ENCODE measurements at regions not wholly inside any gene's neighbourhood (a gene's known extent, or its start where the extent isn't known, plus 50 kb on each side); places are given as distances from the start of the nearest gene placed in this dataset.
"Not testable (repeated sequence)": the region's sequence is repeated elsewhere in the genome, so short reads cannot be mapped to it uniquely, and the experiment has no call there.

DNA sequence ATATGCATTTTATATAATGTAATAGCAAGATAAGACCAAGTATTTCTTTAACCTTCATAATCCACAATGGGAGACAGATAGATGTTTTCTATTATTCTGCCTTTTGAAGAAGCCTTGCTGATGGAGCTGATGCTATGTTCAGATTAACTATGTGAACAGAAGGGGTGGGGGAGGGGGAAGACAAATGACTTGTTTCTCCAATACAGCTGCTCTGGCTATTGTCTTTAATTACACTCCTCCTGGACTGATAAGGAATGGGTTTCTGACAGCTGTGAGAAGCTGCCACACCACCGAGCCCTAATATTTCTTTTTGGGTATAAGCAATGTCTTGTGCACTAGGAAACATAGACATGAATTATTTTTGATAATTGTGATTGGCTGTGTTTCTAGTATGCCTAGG, 62.0 kb downstream of the CAVIN4 start:
- FAIRE-seq (no peak), DNase-seq (ENCODE audit: low spot score in 2 of 2) (no peak)

DNA sequence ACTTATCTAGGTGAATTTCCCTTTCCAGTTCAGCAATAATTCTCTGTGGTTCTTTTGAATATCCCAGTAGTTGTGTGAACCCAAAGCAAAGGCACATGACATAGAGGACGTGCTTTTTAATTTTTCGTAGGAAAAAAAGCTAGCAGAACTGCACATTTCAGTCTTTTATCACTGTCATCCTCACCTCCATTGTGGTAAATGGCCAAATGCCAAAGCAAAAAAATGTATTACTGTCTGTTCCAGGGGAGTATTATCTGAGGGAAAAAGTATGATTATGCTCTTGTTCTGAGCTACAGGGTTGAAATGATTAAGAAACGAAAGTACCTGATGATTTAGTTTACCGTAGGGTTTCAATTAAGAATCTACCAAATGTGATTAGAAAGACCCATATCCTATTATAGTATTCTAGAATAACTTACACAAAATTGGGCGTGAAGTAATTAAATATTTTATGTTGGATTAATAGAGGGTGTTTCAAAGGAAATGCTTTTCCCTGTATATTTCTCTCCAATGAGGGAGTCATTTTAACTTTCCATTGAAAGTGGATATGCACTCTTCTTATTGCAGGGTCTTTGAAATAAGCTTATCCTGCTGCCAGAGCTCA, 62.7 kb downstream of the CAVIN4 start:
- no peak for FAIRE-seq
- no peak for DNase-seq (ENCODE audit: low spot score in 2 of 2)

DNA sequence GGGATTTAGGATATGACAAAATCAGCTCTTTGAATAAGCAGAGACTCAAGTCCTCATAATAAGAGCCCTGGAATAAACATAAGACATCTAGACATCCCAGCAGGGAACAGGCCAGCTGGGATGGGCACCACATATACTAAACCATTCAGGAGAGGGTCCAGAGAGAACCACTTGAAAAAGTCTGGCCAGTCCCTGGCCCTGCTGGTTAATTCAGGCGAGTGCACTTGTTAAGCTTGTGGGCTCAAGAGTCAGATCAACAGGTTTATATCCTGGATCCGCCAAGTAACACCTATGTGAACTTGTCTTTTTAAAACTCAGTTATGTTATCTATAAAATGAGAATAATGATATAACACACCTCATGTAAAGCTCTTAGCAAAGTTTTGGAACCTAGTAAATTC, 63.3 kb downstream of the CAVIN4 start:
- no peak for DNase-seq (ENCODE audit: low spot score in 2 of 2)
- no peak for FAIRE-seq

DNA sequence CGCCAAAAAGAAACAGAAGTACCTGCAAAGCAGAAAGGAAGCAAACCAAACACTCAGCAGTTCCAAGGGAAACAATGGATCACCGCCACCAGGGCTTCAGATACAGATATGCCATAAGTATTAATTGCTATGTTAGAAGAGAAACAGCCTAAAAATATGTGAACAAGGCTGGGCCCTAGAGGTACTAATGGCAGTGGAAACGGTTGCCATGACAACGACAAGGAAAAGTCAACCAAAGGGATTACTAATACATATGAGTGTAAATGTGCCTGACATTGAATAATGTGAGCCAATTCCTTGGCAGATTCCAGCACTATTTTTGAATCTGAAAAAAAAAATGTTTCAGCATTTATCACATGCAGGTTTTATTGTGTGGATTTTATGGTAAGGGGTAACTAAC, 75.0 kb downstream of the CAVIN4 start:
- FAIRE-seq: no peak
- no peak for DNase-seq (ENCODE audit: low spot score in 2 of 2)

DNA sequence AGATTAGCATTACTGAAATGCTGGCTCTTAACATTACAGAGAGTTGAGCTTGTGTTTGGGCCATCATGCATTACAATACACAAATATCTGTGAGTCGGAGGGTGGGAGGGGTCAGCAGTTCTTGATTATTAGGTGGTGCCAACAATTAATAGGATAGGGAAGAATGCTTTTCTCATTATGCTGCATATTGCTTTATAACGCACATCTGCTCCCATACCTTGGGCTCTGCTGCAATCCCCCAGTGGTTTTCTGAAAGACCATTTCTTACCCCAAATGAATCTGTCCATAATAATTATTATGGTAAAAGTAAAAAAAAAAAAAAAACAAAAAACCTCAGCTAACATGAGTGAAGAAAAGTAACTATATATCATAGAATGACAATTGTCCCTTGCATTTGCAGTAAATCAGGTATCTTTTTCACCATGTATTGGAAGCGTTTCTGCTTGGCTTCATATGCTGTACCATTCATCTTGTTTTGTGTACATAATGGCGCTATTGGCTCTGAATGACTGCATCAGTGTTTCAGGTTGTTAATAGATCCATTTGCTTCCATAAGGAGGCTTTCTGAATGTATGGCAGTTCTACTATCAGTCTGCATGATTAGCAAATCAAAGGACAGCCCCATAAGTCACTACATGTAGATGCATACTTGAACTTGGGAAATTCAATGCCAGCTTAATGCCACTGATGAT, 75.9 kb downstream of the CAVIN4 start:
- FAIRE-seq (no peak), DNase-seq (ENCODE audit: low spot score in 2 of 2) (no peak)

DNA sequence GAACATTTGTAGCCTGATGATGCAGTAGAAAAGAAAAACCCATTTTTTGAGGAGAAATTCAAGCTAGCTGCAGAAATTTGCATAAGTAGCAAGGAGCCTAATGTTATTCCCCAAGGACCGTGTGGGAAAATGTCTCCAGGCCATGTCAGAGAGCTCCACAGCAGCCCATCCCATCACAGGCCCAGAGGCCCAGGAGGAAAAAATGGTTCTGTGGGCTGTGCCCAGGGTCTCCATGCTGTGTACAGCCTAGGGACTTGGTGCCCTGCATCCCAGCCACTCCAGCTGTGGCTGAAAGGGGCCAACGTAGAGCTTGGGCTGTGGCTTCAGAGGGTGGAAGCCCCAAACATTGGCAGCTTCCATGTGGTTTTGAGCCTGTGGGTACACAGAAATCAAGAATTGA, 79.0 kb downstream of the CAVIN4 start:
- FAIRE-seq; DNase-seq (ENCODE audit: low spot score in 2 of 2): not testable (repeated sequence)

DNA sequence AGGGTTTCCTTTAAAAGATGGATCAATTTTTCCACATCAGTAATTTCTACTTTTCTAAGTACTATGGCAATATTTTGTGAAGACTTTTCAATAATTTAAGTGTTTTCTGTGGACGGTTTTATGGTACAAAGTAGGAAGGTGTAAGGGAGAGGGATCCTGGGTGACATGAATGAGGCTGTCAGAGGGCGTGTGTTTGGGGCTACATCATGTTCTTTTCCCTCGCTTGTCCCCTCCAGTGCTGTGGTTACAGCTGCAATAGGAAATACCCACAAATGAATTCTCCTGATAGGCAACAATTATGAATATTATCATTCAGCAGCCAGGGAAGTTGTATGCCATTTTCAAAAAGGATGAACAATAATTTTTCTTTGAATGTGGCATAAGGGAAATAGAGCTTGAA, 83.8 kb downstream of the CAVIN4 start:
- FAIRE-seq (no peak), DNase-seq (ENCODE audit: low spot score in 2 of 2) (no peak)

- DNase-seq (ENCODE audit: low spot score in 2 of 2) (no peak), FAIRE-seq (no peak)
Measured at GRCh38 chr9:100662122-100662521, 84.2 kb downstream of the CAVIN4 start.

DNA sequence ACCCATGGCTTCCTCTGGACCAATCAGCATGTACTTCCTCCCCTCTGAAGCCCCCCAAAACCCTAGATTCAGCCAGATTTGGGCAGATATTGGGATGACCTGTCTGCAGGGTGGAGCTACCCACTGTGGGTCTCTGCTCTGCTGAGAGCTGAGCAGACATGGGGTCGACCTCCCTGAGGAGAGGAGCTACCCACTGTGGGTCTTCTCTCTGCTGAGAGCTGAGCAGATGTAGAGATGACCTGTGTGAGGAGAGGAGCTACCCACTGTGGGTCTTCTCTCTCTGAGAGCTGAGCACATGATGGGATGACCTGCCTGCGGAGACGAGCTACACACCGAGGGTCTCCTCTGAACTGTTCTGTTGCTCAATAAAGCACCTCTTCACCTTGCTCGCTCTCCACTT, 89.6 kb downstream of the CAVIN4 start:
- no peak for FAIRE-seq
- DNase-seq (ENCODE audit: low spot score in 2 of 2): no peak

- DNase-seq (ENCODE audit: low spot score in 2 of 2) (no peak), FAIRE-seq (no peak)
Measured at GRCh38 chr9:100668024-100668423, 90.1 kb downstream of the CAVIN4 start.

DNA sequence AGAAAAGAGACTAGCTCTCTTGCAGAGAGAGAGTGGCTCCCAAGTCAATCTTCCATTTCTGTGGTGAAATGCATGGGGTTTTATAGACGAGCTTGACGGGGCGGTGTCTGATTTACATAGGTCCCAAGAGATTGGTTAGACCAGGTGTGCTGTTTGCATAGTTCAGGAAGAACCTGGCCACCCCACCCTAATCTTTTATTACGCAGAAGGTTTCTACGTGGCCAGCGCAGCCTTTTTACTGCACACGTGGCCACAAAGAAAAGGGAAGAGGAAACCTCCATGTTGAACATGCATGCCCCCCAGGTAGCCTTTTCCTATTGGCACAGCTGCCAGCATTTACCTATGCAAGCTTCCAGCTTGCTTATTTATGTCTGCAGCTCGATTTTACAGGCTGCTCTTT, 92.1 kb downstream of the CAVIN4 start:
- no peak for FAIRE-seq
- no peak for DNase-seq (ENCODE audit: low spot score in 2 of 2)

DNA sequence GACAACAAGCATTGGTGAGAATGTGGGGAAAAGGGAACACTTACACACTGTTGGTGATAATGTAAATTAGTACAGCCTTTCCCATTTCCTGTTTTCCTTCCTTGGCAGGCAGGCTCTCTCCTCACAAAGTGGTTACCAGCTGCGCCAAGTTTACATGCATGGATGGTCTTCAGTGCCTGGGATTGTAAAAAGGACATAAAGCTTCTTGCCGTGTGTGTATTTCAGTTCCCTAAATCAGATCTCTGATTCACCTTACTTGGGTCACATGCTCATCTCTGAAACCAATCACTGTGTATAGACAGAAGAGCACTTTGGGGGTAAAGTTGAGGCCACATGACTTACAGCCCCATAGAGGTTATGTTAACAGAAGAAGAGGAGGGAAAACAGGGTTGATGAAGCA, 92.8 kb downstream of the CAVIN4 start:
- FAIRE-seq (no peak), DNase-seq (ENCODE audit: low spot score in 2 of 2) (no peak)

- no peak for DNase-seq (ENCODE audit: low spot score in 2 of 2)
Measured at GRCh38 chr9:100671898-100672297, 94.0 kb downstream of the CAVIN4 start.

GRCh38 chr9:100673249-100673648, 95.4 kb downstream of the CAVIN4 start:
- FAIRE-seq (no peak), DNase-seq (ENCODE audit: low spot score in 2 of 2) (no peak)

More at GRCh38 chr9:100671898-100672297, 94.0 kb downstream of the CAVIN4 start:
- FAIRE-seq: no peak

GRCh38 chr9:100674419-100675122, 96.7 kb downstream of the CAVIN4 start:
- FAIRE-seq: no peak

GRCh38 chr9:100679834-100680233, 102.0 kb downstream of the CAVIN4 start:
- DNase-seq (ENCODE audit: low spot score in 2 of 2) (no peak), FAIRE-seq (no peak)

More at GRCh38 chr9:100674419-100675122, 96.7 kb downstream of the CAVIN4 start:
- no peak for DNase-seq (ENCODE audit: low spot score in 2 of 2)

GRCh38 chr9:100686420-100686819, 108.5 kb downstream of the CAVIN4 start:
- FAIRE-seq (no peak), DNase-seq (ENCODE audit: low spot score in 2 of 2) (no peak)

DNA sequence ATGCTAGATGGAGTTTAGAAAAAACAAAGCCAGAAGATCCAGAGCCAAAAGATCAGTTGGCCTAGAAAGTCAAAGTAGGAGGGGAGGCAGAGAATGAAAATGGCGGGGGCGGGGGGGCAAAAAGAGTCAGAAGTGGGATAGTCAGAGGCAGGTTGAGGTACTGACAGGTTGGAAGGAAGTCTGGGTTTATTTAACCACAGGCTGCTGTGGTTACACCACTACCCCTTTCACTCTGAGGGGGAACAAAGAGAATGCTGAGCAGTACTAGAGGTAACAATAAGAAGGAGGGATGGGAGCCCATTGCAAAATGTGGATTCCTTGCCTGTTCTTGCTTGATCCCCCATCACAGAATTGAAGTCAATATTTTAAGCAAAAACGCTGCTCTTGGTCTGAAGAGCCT, 111.8 kb downstream of the CAVIN4 start:
- FAIRE-seq (no peak), DNase-seq (ENCODE audit: low spot score in 2 of 2) (no peak)

- FAIRE-seq (no peak), DNase-seq (ENCODE audit: low spot score in 2 of 2) (no peak)
Measured at GRCh38 chr9:100690438-100690837, 112.6 kb downstream of the CAVIN4 start.

GRCh38 chr9:100697339-100697738, 119.5 kb downstream of the CAVIN4 start:
- DNase-seq (ENCODE audit: low spot score in 2 of 2): no peak
- no peak for FAIRE-seq

DNA sequence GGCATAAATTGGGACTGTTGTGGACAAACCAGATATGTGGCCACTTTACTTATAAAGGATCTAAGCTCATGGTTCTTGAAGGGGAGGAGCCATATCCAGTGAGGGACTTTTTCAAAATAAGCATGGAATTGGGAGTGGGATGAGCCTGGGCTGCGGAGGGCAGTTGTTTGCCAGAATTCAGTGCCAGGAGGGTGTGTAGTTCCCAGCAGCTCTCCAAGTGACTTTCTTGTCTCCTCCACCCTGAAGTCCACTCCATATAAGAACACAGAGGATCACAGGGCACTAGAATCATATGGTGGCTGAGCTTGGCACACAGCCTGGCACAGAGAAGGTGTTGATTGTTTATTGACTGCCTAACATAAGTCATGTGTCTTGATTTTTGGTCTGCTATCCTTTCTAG, 121.1 kb downstream of the CAVIN4 start:
- no peak for DNase-seq (ENCODE audit: low spot score in 2 of 2)

DNA sequence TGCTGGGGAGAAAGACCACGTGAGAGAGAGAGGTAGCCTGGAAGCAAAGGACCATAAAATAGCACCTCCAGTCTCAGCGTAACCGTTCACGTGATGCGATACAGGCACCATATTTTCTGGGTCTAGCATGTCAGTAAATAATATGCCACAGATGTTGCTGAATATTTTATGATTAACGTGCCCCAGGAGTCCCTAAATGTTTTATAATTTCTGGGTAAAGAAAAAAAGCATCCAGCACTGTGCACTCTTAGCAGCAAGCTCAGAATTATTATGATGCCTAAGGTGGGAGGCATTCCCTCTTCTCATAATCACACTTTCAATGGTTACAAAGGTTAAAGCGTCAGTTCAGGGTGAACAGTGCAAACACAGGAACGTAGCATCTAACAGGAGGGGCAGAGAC, 121.8 kb downstream of the CAVIN4 start:
- no peak for FAIRE-seq

More for the DNA sequence above, 121.1 kb downstream of the CAVIN4 start:
- FAIRE-seq: no peak

More for the DNA sequence above, 121.8 kb downstream of the CAVIN4 start:
- no peak for DNase-seq (ENCODE audit: low spot score in 2 of 2)
